ENCODE measurements at regions not wholly inside any gene's neighbourhood (a gene's known extent, or its start where the extent isn't known, plus 50 kb on each side); places are given as distances from the start of the nearest gene placed in this dataset.

- H3K4me3 ChIP-seq (ENCODE audit: low read length), result no peak overlapping the region
- peaks cover 11% of the 10 kb centered on the region for H3F3A ChIP-seq (ENCODE audit: control insufficient read depth, insufficient read depth)
- peaks cover 27% of the 10 kb centered on the region for H3K4me1 ChIP-seq (ENCODE audit: control insufficient read depth, low read length)
- H3K9me2 ChIP-seq (replicated peaks; ENCODE audit: control insufficient read depth, low read length), result no peaks in the 10 kb centered on the region
- H3K9me3 ChIP-seq (ENCODE audit: control insufficient read depth, insufficient read depth, low read length), result no peaks in the 10 kb centered on the region
- H3K27ac ChIP-seq (ENCODE audit: low read depth, low read length), result no peak overlapping the region
- H3K36me3 ChIP-seq (ENCODE audit: control insufficient read depth, low read length), result no peaks in the 10 kb centered on the region
- H4K20me1 ChIP-seq (ENCODE audit: control insufficient read depth, insufficient read depth, low read depth, low read length), result no peaks in the 10 kb centered on the region
- TF ChIP-seq CTCF (IDR thresholded peaks at IDR 0.05; ENCODE audit: low read depth, low read length, poor library complexity, severe bottlenecking), result no peak
- TF ChIP-seq EZH2phosphoT487 (IDR thresholded peaks at IDR 0.05; ENCODE audit: borderline replicate concordance, low read length), result no peak
- H3K79me2 ChIP-seq (ENCODE audit: control insufficient read depth, low read length), result no peaks in the 10 kb centered on the region
- H3K27me3 ChIP-seq (ENCODE audit: control insufficient read depth, low read length), result peaks cover 24% of the 10 kb centered on the region
- no peak overlapping the region for H3K4me2 ChIP-seq (ENCODE audit: low read length)
Observed at GRCh38 chr15:70433586-70434324, 329.6 kb downstream of the UACA start.

- peaks cover 2% of the 10 kb centered on the region; the same call in 1 of the 2 replicates for H3K9me3 ChIP-seq (ENCODE audit: control insufficient read depth, insufficient read depth, low read length)
- peaks cover 27% of the 10 kb centered on the region for H3K4me1 ChIP-seq (ENCODE audit: control insufficient read depth, low read length)
- no peaks in the 10 kb centered on the region for H3K79me2 ChIP-seq (ENCODE audit: control insufficient read depth, low read length)
- no peaks in the 10 kb centered on the region for H4K20me1 ChIP-seq (ENCODE audit: control insufficient read depth, insufficient read depth, low read depth, low read length)
- H3K27me3 ChIP-seq (ENCODE audit: control insufficient read depth, low read length), result peaks cover 24% of the 10 kb centered on the region
- no peak overlapping the region for H3K4me3 ChIP-seq (ENCODE audit: low read length)
- H3K4me2 ChIP-seq (ENCODE audit: low read length), result no peak overlapping the region
- H3F3A ChIP-seq (ENCODE audit: control insufficient read depth, insufficient read depth), result peaks cover 11% of the 10 kb centered on the region
- TF ChIP-seq CTCF (IDR thresholded peaks at IDR 0.05; ENCODE audit: low read depth, low read length, poor library complexity, severe bottlenecking) (no peak), EZH2phosphoT487 (IDR thresholded peaks at IDR 0.05; ENCODE audit: borderline replicate concordance, low read length) (no peak)
- no peaks in the 10 kb centered on the region for H3K9me2 ChIP-seq (replicated peaks; ENCODE audit: control insufficient read depth, low read length)
- H3K36me3 ChIP-seq (ENCODE audit: control insufficient read depth, low read length), result no peaks in the 10 kb centered on the region
- no peak overlapping the region for H3K27ac ChIP-seq (ENCODE audit: low read depth, low read length)
Observed at GRCh38 chr15:70432924-70433495, 330.3 kb downstream of the UACA start.

GRCh38 chr15:70431854-70432253, 331.5 kb downstream of the UACA start:
- H3K79me2 ChIP-seq (ENCODE audit: control insufficient read depth, low read length), result no peaks in the 10 kb centered on the region
- H3K4me3 ChIP-seq (ENCODE audit: low read length), result no peak overlapping the region
- TF ChIP-seq EZH2phosphoT487 (IDR thresholded peaks at IDR 0.05; ENCODE audit: borderline replicate concordance, low read length) (no peak), CTCF (IDR thresholded peaks at IDR 0.05; ENCODE audit: low read depth, low read length, poor library complexity, severe bottlenecking) (no peak)
- H3F3A ChIP-seq (ENCODE audit: control insufficient read depth, insufficient read depth), result peaks cover 11% of the 10 kb centered on the region
- no peaks in the 10 kb centered on the region for H3K9me2 ChIP-seq (replicated peaks; ENCODE audit: control insufficient read depth, low read length)
- no peak overlapping the region for H3K27ac ChIP-seq (ENCODE audit: low read depth, low read length)
- no peaks in the 10 kb centered on the region for H4K20me1 ChIP-seq (ENCODE audit: control insufficient read depth, insufficient read depth, low read depth, low read length)
- no peak overlapping the region for H3K4me2 ChIP-seq (ENCODE audit: low read length)
- H3K9me3 ChIP-seq (ENCODE audit: control insufficient read depth, insufficient read depth, low read length), result peaks cover 2% of the 10 kb centered on the region; the same call in 1 of the 2 replicates
- peaks cover 24% of the 10 kb centered on the region for H3K27me3 ChIP-seq (ENCODE audit: control insufficient read depth, low read length)
- peaks cover 27% of the 10 kb centered on the region for H3K4me1 ChIP-seq (ENCODE audit: control insufficient read depth, low read length)
- H3K36me3 ChIP-seq (ENCODE audit: control insufficient read depth, low read length), result no peaks in the 10 kb centered on the region
